HCT116 (cell line): ENCODE measurements at regions not wholly inside any gene's neighbourhood (a gene's known extent, or its start where the extent isn't known, plus 50 kb on each side); places are given as distances from the start of the nearest gene placed in this dataset.

ENCODE experiments used
- ATAC-seq: fragments of 200-7000 bp; cut with Tn5 transposase; 2 replicates; pipeline ENCODE4 v1.9.1; 2020; ENCODE audit warnings: mild to moderate bottlenecking, moderate library complexity
- BruUV-seq: library from RNA; stranded (reverse); fragments of 400-500 nt; replicated peaks from 2 replicates; lab custom pipeline; 2021; lab: Mats Ljungman, UMichigan
- CTCF ChIA-PET: fragments of 300-600 bp; sonication (Branson Sonifier 250); formaldehyde crosslinking; loops from one replicate; lab custom pipeline; 2021; ENCODE audit warnings: antibody characterized with exemption; lab: Charles Lee
- POLR2A ChIA-PET: fragments of 300-600, 350-600 bp; sonication (Branson Sonifier 250); formaldehyde crosslinking; loops from one replicate; lab custom pipeline; 2021; ENCODE audit warnings: antibody characterized with exemption; lab: Charles Lee
- RAD21 ChIA-PET, 2 experiments: fragments of 300-600 bp; sonication (Branson Sonifier 250); formaldehyde crosslinking; loops; one replicate each; lab custom pipeline; 2023; ENCODE audit warnings: low total read pairs in 2 of 2; ENCODE audit not compliant: uncharacterized antibody in 2 of 2, unreplicated experiment in 2 of 2, low non-redundant PET in 1 of 2; lab: Charles Lee
- DNase-seq: peaks from one replicate; pipeline ENCODE4 v3.0.0-alpha.2; 2010; ENCODE audit warnings: low read depth, low spot score
- H2AFZ ChIP-seq: fragments of 200-600 bp; shearing (Covaris generic), sonication (generic); 2 replicates; pipeline ENCODE4 v1.6.1; 2017; ENCODE audit warnings: low read depth, mixed run types, mixed read lengths, antibody characterized with exemption, low read length; ENCODE audit not compliant: poor library complexity, severe bottlenecking
- H3K27ac ChIP-seq: 2 replicates; pipeline ENCODE4 v1.5.1; 2012; ENCODE audit warnings: low read depth, low read length
- H3K27me3 ChIP-seq: fragments of 200-600 bp; sonication (generic); 2 replicates; pipeline ENCODE4 v1.6.1; 2016; ENCODE audit warnings: mixed run types, low read length, mixed read lengths; ENCODE audit not compliant: insufficient read depth
- H3K36me3 ChIP-seq, 2 experiments: fragments of 200-500 bp in 1 of 2; fragments of 200-600 bp in 1 of 2; sonication (Bioruptor generic) in 1 of 2; sonication (generic) in 1 of 2; 2 replicates each; pipeline versions ENCODE4 v1.5.1 to v1.6.1; 2014 to 2016; ENCODE audit warnings: low read length in 2 of 2, inconsistent platforms in 1 of 2, mixed read lengths in 1 of 2, mixed run types in 1 of 2; ENCODE audit not compliant: insufficient read depth in 2 of 2, control insufficient read depth in 1 of 2
- H3K4me1 ChIP-seq, 2 experiments: fragments of 200-600 bp in 1 of 2; sonication (generic) in 1 of 2; 2 replicates each; pipeline versions ENCODE4 v1.5.1 to v1.6.1; 2012 to 2017; ENCODE audit warnings: low read length in 2 of 2, inconsistent platforms in 1 of 2, mild to moderate bottlenecking in 1 of 2, mixed read lengths in 1 of 2, mixed run types in 1 of 2, moderate library complexity in 1 of 2; ENCODE audit not compliant: insufficient read depth in 2 of 2, control insufficient read depth in 1 of 2
- H3K4me2 ChIP-seq: fragments of 200-600 bp; sonication (generic); 2 replicates; pipeline ENCODE4 v1.6.1; 2017; ENCODE audit warnings: mixed run types, low read length, mixed read lengths
- H3K4me3 ChIP-seq, 2 experiments: fragments of 200-600 bp in 1 of 2; sonication (generic) in 1 of 2; replicated peaks in 1 of 2; 2 replicates each; pipeline ENCODE4 v1.5.1; 2011 to 2016; ENCODE audit warnings: low read length in 2 of 2, control low read depth in 1 of 2, low read depth in 1 of 2, mild to moderate bottlenecking in 1 of 2, mixed read lengths in 1 of 2, mixed run types in 1 of 2
- H3K79me2 ChIP-seq: fragments of 200-600 bp; sonication (generic); 2 replicates; pipeline ENCODE4 v1.6.1; 2017; ENCODE audit warnings: mild to moderate bottlenecking, mixed run types, low read length, moderate library complexity, mixed read lengths; ENCODE audit not compliant: insufficient read depth
- H3K9ac ChIP-seq: fragments of 200-600 bp; sonication (generic); 2 replicates; pipeline ENCODE4 v1.6.1; 2016; ENCODE audit warnings: low read length, mixed read lengths
- H3K9me2 ChIP-seq: fragments of 200-600 bp; sonication (generic), shearing (Covaris generic); 2 replicates; pipeline ENCODE4 v1.6.1; 2017; ENCODE audit warnings: mixed run types, mild to moderate bottlenecking, moderate library complexity; ENCODE audit not compliant: insufficient read depth
- H3K9me3 ChIP-seq, 2 experiments: fragments of 200-500 bp in 1 of 2; fragments of 200-600 bp in 1 of 2; sonication (Bioruptor generic) in 1 of 2; sonication (generic) in 1 of 2; 2 replicates each; pipeline ENCODE4 v1.6.1; 2014 to 2017; ENCODE audit warnings: low read length in 2 of 2, mixed read lengths in 2 of 2, inconsistent platforms in 1 of 2, low read depth in 1 of 2, mild to moderate bottlenecking in 1 of 2, mixed run types in 1 of 2, moderate library complexity in 1 of 2; ENCODE audit not compliant: control insufficient read depth in 1 of 2, insufficient read depth in 1 of 2
- H4K20me1 ChIP-seq: fragments of 200-600 bp; sonication (generic), shearing (Covaris generic); 2 replicates; pipeline ENCODE4 v1.6.1; 2017; ENCODE audit warnings: mixed run types, mild to moderate bottlenecking, moderate library complexity; ENCODE audit not compliant: insufficient read depth
- CBX3 ChIP-seq: IDR thresholded peaks from 2 replicates; pipeline ENCODE4 v1.6.1; 2012; ENCODE audit warnings: low read depth
- CEBPB ChIP-seq: IDR thresholded peaks from 2 replicates; pipeline ENCODE4 v1.6.1; 2012; ENCODE audit warnings: low read depth
- CTCF ChIP-seq, 3 experiments: fragments of 200-600 bp in 1 of 3; sonication (generic) in 1 of 3; IDR thresholded peaks in 2 of 3; conservative IDR thresholded peaks in 1 of 3; 2 replicates each; pipeline ENCODE4 v1.5.1; 2012 to 2017; ENCODE audit warnings: low read depth in 2 of 3, low read length in 2 of 3, antibody characterized with exemption in 1 of 3, borderline replicate concordance in 1 of 3, control low read depth in 1 of 3, mild to moderate bottlenecking in 1 of 3, mixed read lengths in 1 of 3, mixed run types in 1 of 3, moderate library complexity in 1 of 3; ENCODE audit not compliant: insufficient read depth in 1 of 3
- EGR1 ChIP-seq: IDR thresholded peaks from 2 replicates; pipeline ENCODE4 v1.6.1; 2012; ENCODE audit warnings: low read depth
- ELF1 ChIP-seq: IDR thresholded peaks from 2 replicates; pipeline ENCODE4 v1.6.1; 2012; ENCODE audit warnings: low read depth, borderline replicate concordance
- EZH2phosphoT487 ChIP-seq: fragments of 200-600 bp; IDR thresholded peaks from 2 replicates; pipeline ENCODE4 v1.6.1; 2018; ENCODE audit warnings: antibody characterized with exemption, borderline replicate concordance
- FOSL1 ChIP-seq: IDR thresholded peaks from 2 replicates; pipeline ENCODE4 v1.6.1; 2012; ENCODE audit warnings: low read depth
- JUND ChIP-seq: IDR thresholded peaks from 2 replicates; pipeline ENCODE4 v1.6.1; 2012
- POLR2A ChIP-seq: IDR thresholded peaks from 2 replicates; pipeline ENCODE4 v1.7.0; 2011; ENCODE audit warnings: borderline replicate concordance; ENCODE audit not compliant: insufficient read depth, insufficient read length; ENCODE audit errors: extremely low read depth
- RAD21 ChIP-seq: IDR thresholded peaks from 2 replicates; pipeline ENCODE4 v1.6.1; 2012; ENCODE audit warnings: low read depth, mild to moderate bottlenecking
- SP1 ChIP-seq: IDR thresholded peaks from 2 replicates; pipeline ENCODE4 v1.6.1; 2012; ENCODE audit warnings: low read depth
- TCF7L2 ChIP-seq: IDR thresholded peaks from 2 replicates; pipeline ENCODE4 v1.7.0; 2011; ENCODE audit warnings: borderline replicate concordance, inconsistent platforms; ENCODE audit not compliant: insufficient read depth, insufficient read length; ENCODE audit errors: extremely low read depth
- YY1 ChIP-seq: IDR thresholded peaks from 2 replicates; pipeline ENCODE4 v1.6.1; 2011; ENCODE audit warnings: low read length, low read depth, moderate library complexity, mild to moderate bottlenecking; ENCODE audit not compliant: insufficient replicate concordance; ENCODE audit errors: extremely low read depth
- ZFX ChIP-seq: fragments of 450-650 bp; IDR thresholded peaks from 2 replicates; pipeline ENCODE4 v1.6.1; 2017
- ZNF274 ChIP-seq: fragments of 200-500 bp; sonication (Bioruptor generic); IDR thresholded peaks from 2 replicates; pipeline ENCODE4 v1.6.1; 2014; ENCODE audit warnings: mild to moderate bottlenecking, low read depth, low read length, inconsistent platforms
- intact Hi-C: fragments of 100-400 bp; cut with micrococcal nuclease; formaldehyde crosslinking; loops from 2 replicates; pipeline ENCODE4 v1.10.0; 2022
- TF ChIP-seq, protein P1 (sequence below): IDR thresholded peaks from 2 replicates; pipeline ENCODE4 v1.6.1; 2012
- TF ChIP-seq, protein P2 (sequence below): IDR thresholded peaks from 2 replicates; pipeline ENCODE4 v1.6.1; 2012; ENCODE audit warnings: low read depth

DNA sequence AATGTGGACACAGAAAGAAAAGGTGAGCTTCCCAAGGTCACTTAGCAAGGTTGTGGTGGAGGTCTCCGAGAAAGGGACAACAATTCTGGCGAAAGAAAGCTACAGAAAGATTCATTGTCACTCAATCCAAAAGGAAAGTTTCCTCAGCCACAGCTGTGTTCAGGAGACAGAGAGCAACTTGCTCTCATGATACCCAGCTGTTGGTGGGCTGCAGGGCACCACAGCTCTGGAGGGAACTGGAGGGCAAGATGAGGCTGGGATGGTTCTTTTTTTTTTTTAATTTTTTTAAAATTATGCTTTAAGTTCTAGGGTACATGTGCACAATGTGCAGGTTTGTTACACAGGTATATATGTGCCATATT is 50.7 kb upstream of the VTCN1 start (continued):
- TF ChIP-seq, protein P1, sequence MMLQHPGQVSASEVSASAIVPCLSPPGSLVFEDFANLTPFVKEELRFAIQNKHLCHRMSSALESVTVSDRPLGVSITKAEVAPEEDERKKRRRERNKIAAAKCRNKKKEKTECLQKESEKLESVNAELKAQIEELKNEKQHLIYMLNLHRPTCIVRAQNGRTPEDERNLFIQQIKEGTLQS: no peak
- TF ChIP-seq FOSL1 (no peak), CBX3 (no peak)

- no peak overlapping the region for H3K4me2 ChIP-seq
- H3K79me2 ChIP-seq: no peaks in the 10 kb centered on the region
- POLR2A ChIA-PET: interaction anchor here (0.6 to 0.7 kb wide), 2 partner anchors 366 to 1287 kb away, joined by 3 read pairs; no protein-coding TSS in a partner anchor
- no peaks in the 10 kb centered on the region for H3K36me3 ChIP-seq
- no peaks in the 10 kb centered on the region for H3K9me3 ChIP-seq
- DNase-seq (no peak), ATAC-seq (no peak)
- CTCF ChIA-PET: no interaction called here
- intact Hi-C loops: no loop called here
- H3K27ac ChIP-seq: no peak overlapping the region
- no peaks in the 10 kb centered on the region for H3K4me1 ChIP-seq
- TF ChIP-seq ZFX: no peak
- no peak for TF ChIP-seq SP1
- TF ChIP-seq CTCF (IDR thresholded peaks at IDR 0.05 in 2 of 3, conservative IDR thresholded peaks at IDR 0.05 in 1 of 3; ENCODE audit: borderline replicate concordance in 1 of 3, insufficient read depth in 1 of 3, low read depth in 2 of 3, low read length in 2 of 3): no peak
- no peak for TF ChIP-seq FOSL1
- TF ChIP-seq ZNF274: no peak
- TF ChIP-seq EZH2phosphoT487: no peak
- TF ChIP-seq POLR2A: no peak
- no peak for TF ChIP-seq CBX3
- no peak for TF ChIP-seq JUND
- no peak for TF ChIP-seq ELF1
- TF ChIP-seq YY1: no peak
- no peak for TF ChIP-seq RAD21
- no peak for TF ChIP-seq EGR1
- no peak for TF ChIP-seq TCF7L2
- TF ChIP-seq, protein P2, sequence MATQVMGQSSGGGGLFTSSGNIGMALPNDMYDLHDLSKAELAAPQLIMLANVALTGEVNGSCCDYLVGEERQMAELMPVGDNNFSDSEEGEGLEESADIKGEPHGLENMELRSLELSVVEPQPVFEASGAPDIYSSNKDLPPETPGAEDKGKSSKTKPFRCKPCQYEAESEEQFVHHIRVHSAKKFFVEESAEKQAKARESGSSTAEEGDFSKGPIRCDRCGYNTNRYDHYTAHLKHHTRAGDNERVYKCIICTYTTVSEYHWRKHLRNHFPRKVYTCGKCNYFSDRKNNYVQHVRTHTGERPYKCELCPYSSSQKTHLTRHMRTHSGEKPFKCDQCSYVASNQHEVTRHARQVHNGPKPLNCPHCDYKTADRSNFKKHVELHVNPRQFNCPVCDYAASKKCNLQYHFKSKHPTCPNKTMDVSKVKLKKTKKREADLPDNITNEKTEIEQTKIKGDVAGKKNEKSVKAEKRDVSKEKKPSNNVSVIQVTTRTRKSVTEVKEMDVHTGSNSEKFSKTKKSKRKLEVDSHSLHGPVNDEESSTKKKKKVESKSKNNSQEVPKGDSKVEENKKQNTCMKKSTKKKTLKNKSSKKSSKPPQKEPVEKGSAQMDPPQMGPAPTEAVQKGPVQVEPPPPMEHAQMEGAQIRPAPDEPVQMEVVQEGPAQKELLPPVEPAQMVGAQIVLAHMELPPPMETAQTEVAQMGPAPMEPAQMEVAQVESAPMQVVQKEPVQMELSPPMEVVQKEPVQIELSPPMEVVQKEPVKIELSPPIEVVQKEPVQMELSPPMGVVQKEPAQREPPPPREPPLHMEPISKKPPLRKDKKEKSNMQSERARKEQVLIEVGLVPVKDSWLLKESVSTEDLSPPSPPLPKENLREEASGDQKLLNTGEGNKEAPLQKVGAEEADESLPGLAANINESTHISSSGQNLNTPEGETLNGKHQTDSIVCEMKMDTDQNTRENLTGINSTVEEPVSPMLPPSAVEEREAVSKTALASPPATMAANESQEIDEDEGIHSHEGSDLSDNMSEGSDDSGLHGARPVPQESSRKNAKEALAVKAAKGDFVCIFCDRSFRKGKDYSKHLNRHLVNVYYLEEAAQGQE: no peak
- no peak for TF ChIP-seq CEBPB
- TF ChIP-seq, all 23 proteins: peak for 0
- no peak overlapping the region for H3K4me3 ChIP-seq
- RAD21 ChIA-PET: no interaction called here
- H4K20me1 ChIP-seq: no peaks in the 10 kb centered on the region
- H3K9ac ChIP-seq: no peak overlapping the region
- BruUV-seq: no TSS peak
- H2AFZ ChIP-seq: no peak overlapping the region
- H3K9me2 ChIP-seq: no peaks in the 10 kb centered on the region
- no peaks in the 10 kb centered on the region for H3K27me3 ChIP-seq
Measured at GRCh38 chr1:117260761-117261423, 50.2 kb upstream of the VTCN1 start.
